Activated CD8-positive, alpha-beta memory T cell treated with anti-CD3 and anti-CD28 coated beads, Interleukin-2, amount 50 U/mL, for 1 hour (primary cell): ENCODE measurements at regions not wholly inside any gene's neighbourhood (a gene's known extent, or its start where the extent isn't known, plus 50 kb on each side); places are given as distances from the start of the nearest gene placed in this dataset.

Source experiments
- DNase-seq: peaks from one replicate; pipeline ENCODE4 v3.0.0-alpha.2; 2020; ENCODE audit errors: extremely low read depth

GRCh38 chr22:48551716-48552268 lies 1275.9 kb downstream of the BRD1 start:
- DNase-seq = no peak

GRCh38 chr22:48551061-48551460 lies 1276.6 kb downstream of the BRD1 start:
- no peak for DNase-seq

- no peak for DNase-seq
Observed at GRCh38 chr22:48548391-48548790, 1279.3 kb downstream of the BRD1 start.

- no peak for DNase-seq
Observed at GRCh38 chr22:48547971-48548370, 1279.7 kb downstream of the BRD1 start.

GRCh38 chr22:48546653-48547424 lies 1280.8 kb downstream of the BRD1 start:
- no peak for DNase-seq

GRCh38 chr22:48545987-48546386 lies 1281.7 kb downstream of the BRD1 start:
- no peak for DNase-seq

GRCh38 chr22:48541401-48542098 lies 1286.1 kb downstream of the BRD1 start:
- DNase-seq = no peak

GRCh38 chr22:48539261-48539660 lies 1288.4 kb downstream of the BRD1 start:
- DNase-seq = no peak

GRCh38 chr22:48538291-48538820 lies 1289.3 kb downstream of the BRD1 start:
- DNase-seq = no peak

GRCh38 chr22:48537343-48537680 lies 1290.4 kb downstream of the BRD1 start:
- no peak for DNase-seq

GRCh38 chr22:48536541-48537342 lies 1290.9 kb downstream of the BRD1 start:
- no peak for DNase-seq

- DNase-seq = no peak
Observed at GRCh38 chr22:48535868-48536540, 1291.7 kb downstream of the BRD1 start.

GRCh38 chr22:48534395-48534958 lies 1293.2 kb downstream of the BRD1 start:
- no peak for DNase-seq

GRCh38 chr22:48532986-48533385 lies 1294.7 kb downstream of the BRD1 start:
- DNase-seq = no peak

- no peak for DNase-seq
Observed at GRCh38 chr22:48531761-48532435, 1295.8 kb downstream of the BRD1 start.

- no peak for DNase-seq
Observed at GRCh38 chr22:48531108-48531507, 1296.6 kb downstream of the BRD1 start.

GRCh38 chr22:48530666-48531065 lies 1297.0 kb downstream of the BRD1 start:
- no peak for DNase-seq

GRCh38 chr22:48528221-48528915 lies 1299.3 kb downstream of the BRD1 start:
- no peak for DNase-seq

- no peak for DNase-seq
Observed at GRCh38 chr22:48523761-48524160, 1303.9 kb downstream of the BRD1 start.

- no peak for DNase-seq
Observed at GRCh38 chr22:48523091-48523490, 1304.6 kb downstream of the BRD1 start.
